ENCODE measurements at regions not wholly inside any gene's neighbourhood (a gene's known extent, or its start where the extent isn't known, plus 50 kb on each side); places are given as distances from the start of the nearest gene placed in this dataset.

GRCh38 chr15:62608369-62608768 lies 434.2 kb upstream of the TPM1 start:
- no peaks in the 10 kb centered on the region for H3K27me3 ChIP-seq
- H3K36me3 ChIP-seq (replicated peaks; ENCODE audit: insufficient read depth, low read depth) = no peaks in the 10 kb centered on the region
- H2AFZ ChIP-seq = no peak overlapping the region
- no peak overlapping the region for H3K4me3 ChIP-seq
- WGBS (ENCODE audit: low lambda C conversion rate, missing lambda C conversion rate) = 94% methylated on average over 6 of the region's 6 CpGs
- H3K9me3 ChIP-seq (ENCODE audit: low read depth) = no peaks in the 10 kb centered on the region
- TF ChIP-seq EZH2 (IDR thresholded peaks at IDR 0.05; ENCODE audit: borderline replicate concordance) (no peak), EZH2phosphoT487 (IDR thresholded peaks at IDR 0.05; ENCODE audit: low read depth, severe bottlenecking, unreplicated experiment) (no peak)
- TF ChIP-seq, protein P1, sequence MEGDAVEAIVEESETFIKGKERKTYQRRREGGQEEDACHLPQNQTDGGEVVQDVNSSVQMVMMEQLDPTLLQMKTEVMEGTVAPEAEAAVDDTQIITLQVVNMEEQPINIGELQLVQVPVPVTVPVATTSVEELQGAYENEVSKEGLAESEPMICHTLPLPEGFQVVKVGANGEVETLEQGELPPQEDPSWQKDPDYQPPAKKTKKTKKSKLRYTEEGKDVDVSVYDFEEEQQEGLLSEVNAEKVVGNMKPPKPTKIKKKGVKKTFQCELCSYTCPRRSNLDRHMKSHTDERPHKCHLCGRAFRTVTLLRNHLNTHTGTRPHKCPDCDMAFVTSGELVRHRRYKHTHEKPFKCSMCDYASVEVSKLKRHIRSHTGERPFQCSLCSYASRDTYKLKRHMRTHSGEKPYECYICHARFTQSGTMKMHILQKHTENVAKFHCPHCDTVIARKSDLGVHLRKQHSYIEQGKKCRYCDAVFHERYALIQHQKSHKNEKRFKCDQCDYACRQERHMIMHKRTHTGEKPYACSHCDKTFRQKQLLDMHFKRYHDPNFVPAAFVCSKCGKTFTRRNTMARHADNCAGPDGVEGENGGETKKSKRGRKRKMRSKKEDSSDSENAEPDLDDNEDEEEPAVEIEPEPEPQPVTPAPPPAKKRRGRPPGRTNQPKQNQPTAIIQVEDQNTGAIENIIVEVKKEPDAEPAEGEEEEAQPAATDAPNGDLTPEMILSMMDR (IDR thresholded peaks at IDR 0.05; ENCODE audit: poor library complexity) = no peak
- DNase-seq (ENCODE audit: low spot score) = no peak
- no peak overlapping the region for H3K27ac ChIP-seq
- peaks cover 75% of the 10 kb centered on the region for H3K79me2 ChIP-seq
- no peak overlapping the region for H3K4me2 ChIP-seq
- no peaks in the 10 kb centered on the region for H3K9me2 ChIP-seq (replicated peaks; ENCODE audit: insufficient read depth)
- H3K4me1 ChIP-seq (ENCODE audit: insufficient read depth) = peaks cover 10% of the 10 kb centered on the region
- H4K20me1 ChIP-seq (ENCODE audit: insufficient read depth, poor library complexity, severe bottlenecking) = no peaks in the 10 kb centered on the region

- Histone ChIP-seq H4K20me1 (ENCODE audit: insufficient read depth, poor library complexity, severe bottlenecking) (no peaks in the 10 kb centered on the region), H3K27ac (no peak overlapping the region), H3K4me1 (ENCODE audit: insufficient read depth) (no peaks in the 10 kb centered on the region), H3K4me2 (no peak overlapping the region), H3K79me2 (peaks cover 79% of the 10 kb centered on the region), H3K9me3 (ENCODE audit: low read depth) (no peaks in the 10 kb centered on the region), H3K27me3 (no peaks in the 10 kb centered on the region), H3K4me3 (no peak overlapping the region), H2AFZ (no peak overlapping the region), H3K36me3 (replicated peaks; ENCODE audit: insufficient read depth, low read depth) (no peaks in the 10 kb centered on the region), H3K9me2 (replicated peaks; ENCODE audit: insufficient read depth) (no peaks in the 10 kb centered on the region)
- DNase-seq (ENCODE audit: low spot score) = no peak
- TF ChIP-seq, protein P1 (IDR thresholded peaks at IDR 0.05; ENCODE audit: poor library complexity) = no peak
- TF ChIP-seq EZH2 (IDR thresholded peaks at IDR 0.05; ENCODE audit: borderline replicate concordance) (no peak), EZH2phosphoT487 (IDR thresholded peaks at IDR 0.05; ENCODE audit: low read depth, severe bottlenecking, unreplicated experiment) (no peak)
- 64% methylated on average over 6 of the region's 6 CpGs for WGBS (ENCODE audit: low lambda C conversion rate, missing lambda C conversion rate)
These were observed 432.2 kb upstream of the TPM1 start for GRCh38 chr15:62610265-62610869.

DNA sequence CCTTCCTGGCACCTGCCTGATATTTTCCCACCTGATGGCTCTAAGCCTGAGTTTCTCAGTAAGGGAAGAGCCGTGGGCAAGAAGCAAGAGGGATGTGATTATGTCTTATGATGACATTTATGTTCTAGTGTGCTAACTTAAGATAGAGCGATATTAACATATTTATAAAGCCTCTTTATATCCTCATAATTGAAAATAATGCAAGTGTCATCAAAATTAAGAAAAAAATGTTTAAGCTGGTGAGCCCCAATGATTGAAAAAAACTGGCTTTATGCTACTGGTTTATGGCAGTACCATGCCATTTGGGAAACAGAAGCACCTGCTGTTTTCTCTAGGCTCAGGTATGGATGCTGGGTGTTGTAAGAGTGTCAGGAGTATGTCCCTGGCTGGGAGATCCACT lies 431.5 kb upstream of the TPM1 start:
- no peaks in the 10 kb centered on the region for H3K27me3 ChIP-seq
- H3K36me3 ChIP-seq (replicated peaks; ENCODE audit: insufficient read depth, low read depth) = no peaks in the 10 kb centered on the region
- no peaks in the 10 kb centered on the region for H3K9me3 ChIP-seq (ENCODE audit: low read depth)
- no peak overlapping the region for H3K4me3 ChIP-seq
- H3K27ac ChIP-seq = no peak overlapping the region
- no peak for TF ChIP-seq EZH2 (IDR thresholded peaks at IDR 0.05; ENCODE audit: borderline replicate concordance)
- no peak for TF ChIP-seq EZH2phosphoT487 (IDR thresholded peaks at IDR 0.05; ENCODE audit: low read depth, severe bottlenecking, unreplicated experiment)
- TF ChIP-seq, protein P1 (IDR thresholded peaks at IDR 0.05; ENCODE audit: poor library complexity) = no peak
- H3K79me2 ChIP-seq = peaks cover 76% of the 10 kb centered on the region
- 93% methylated on average over 2 of the region's 2 CpGs for WGBS (ENCODE audit: low lambda C conversion rate, missing lambda C conversion rate)
- DNase-seq (ENCODE audit: low spot score) = no peak
- no peaks in the 10 kb centered on the region for H3K9me2 ChIP-seq (replicated peaks; ENCODE audit: insufficient read depth)
- H3K4me1 ChIP-seq (ENCODE audit: insufficient read depth) = no peaks in the 10 kb centered on the region
- no peaks in the 10 kb centered on the region for H4K20me1 ChIP-seq (ENCODE audit: insufficient read depth, poor library complexity, severe bottlenecking)
- H3K4me2 ChIP-seq = no peak overlapping the region
- H2AFZ ChIP-seq = no peak overlapping the region
